ENCODE measurements at regions not wholly inside any gene's neighbourhood (a gene's known extent, or its start where the extent isn't known, plus 50 kb on each side); places are given as distances from the start of the nearest gene placed in this dataset.

DNA sequence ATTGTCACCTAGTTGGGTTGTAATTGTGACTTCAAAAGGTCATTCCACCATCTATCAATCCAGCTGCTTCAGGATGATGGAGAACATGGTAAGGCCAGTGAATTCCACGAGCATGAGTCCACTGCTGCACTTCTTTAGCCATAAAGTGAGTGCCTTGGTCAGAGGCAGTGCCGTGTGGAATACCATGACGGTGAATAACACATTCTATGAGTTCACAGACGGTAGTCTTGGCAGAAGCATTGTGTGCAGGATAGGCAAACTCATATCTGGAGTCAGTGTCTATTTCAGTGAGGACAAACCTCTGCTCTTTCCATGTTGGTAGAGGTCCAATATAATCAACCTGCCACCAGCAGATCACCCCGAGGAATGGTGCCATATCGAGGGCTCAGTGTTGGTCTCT lies 650.9 kb downstream of the KCNJ2 start:
- no peak for DNase-seq

DNA sequence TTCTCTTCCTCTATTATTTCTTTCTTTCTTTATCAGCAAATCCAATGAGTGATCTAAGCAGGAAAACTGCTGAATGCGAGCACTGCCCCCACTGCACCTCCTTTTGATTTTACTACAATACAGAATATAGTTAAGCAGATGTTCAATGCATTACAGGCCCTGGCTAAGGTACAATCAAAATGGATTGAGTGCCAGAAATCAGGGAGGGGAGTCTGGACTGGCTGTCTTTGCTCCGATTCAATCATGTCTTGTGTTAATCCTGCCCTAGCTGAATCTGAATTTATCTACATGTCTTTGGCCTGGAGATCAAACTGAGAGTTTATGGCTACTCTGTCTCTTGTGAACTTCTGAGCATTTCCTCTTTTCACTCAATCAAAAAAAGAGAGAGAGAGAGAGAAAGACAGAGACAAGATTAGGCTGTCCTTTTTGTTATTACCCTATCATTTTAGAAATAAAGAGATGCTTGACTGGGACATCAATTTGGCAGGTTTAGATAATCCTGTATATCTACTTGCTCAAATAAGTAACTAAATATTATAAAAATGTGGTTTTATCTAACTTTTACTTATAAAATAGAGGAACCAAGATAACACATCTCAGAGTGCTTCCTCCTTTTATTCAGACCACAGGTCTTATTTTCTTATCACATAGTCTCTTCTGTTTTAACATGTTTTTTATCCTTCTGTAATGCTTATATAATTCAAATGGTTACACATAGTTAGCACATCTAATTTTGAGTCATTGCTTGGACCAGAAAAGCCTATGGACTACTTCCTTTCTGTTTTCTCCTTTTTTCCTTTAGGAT lies 656.2 kb downstream of the KCNJ2 start:
- no peak for DNase-seq

- no peak for DNase-seq
Measured at GRCh38 chr17:70829876-70830275, 660.5 kb downstream of the KCNJ2 start.

- no peak for DNase-seq
Measured at GRCh38 chr17:70834039-70834438, 664.7 kb downstream of the KCNJ2 start.

GRCh38 chr17:70848785-70849184 lies 679.5 kb downstream of the KCNJ2 start:
- no peak for DNase-seq

- no peak for DNase-seq
Measured at GRCh38 chr17:70855401-70856054, 686.2 kb downstream of the KCNJ2 start.

DNA sequence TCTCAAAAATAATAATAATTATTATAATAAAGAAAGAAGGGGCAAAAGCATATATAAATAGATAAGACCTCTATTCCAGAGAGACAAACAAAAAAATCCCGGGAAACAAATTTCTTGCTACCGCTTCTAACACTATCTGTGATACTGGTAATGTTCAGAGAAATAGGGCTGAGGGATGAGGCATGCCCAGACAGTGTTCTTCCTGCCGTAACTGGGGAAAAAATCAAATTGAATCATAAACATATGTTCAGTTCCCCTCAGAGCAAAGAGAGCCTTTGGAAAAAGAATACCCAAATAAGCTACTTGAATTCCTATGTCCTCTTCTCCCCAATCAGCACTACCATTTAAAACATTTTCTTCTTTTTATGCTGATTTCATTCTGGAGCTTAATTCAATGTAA lies 688.0 kb downstream of the KCNJ2 start:
- DNase-seq, result no peak

GRCh38 chr17:70859829-70860228 lies 690.5 kb downstream of the KCNJ2 start:
- DNase-seq, result no peak

DNA sequence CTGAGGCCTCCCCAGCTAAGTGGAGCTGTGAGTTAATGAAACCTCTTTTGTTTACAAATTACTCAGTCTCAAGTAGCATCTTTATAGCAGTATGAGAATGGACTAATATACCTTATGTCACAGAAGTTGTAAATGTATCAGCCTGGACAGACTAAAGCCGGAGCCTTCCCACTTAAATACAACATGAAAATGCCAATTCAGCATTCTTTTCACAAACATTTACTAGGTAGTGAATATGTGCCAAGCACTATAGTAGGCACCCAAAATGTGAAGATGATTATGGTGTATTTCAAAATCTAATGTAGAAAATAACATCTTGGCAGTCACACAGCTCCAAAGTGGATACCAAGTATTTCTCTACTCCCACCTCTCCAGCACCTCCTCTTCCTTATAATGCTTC lies 693.0 kb downstream of the KCNJ2 start:
- no peak for DNase-seq

GRCh38 chr17:70863436-70864248 lies 694.3 kb downstream of the KCNJ2 start:
- DNase-seq, result no peak

GRCh38 chr17:70865993-70866804 lies 696.9 kb downstream of the KCNJ2 start:
- no peak for DNase-seq

- DNase-seq, result no peak
Measured at GRCh38 chr17:70868149-70868548, 698.8 kb downstream of the KCNJ2 start.

DNA sequence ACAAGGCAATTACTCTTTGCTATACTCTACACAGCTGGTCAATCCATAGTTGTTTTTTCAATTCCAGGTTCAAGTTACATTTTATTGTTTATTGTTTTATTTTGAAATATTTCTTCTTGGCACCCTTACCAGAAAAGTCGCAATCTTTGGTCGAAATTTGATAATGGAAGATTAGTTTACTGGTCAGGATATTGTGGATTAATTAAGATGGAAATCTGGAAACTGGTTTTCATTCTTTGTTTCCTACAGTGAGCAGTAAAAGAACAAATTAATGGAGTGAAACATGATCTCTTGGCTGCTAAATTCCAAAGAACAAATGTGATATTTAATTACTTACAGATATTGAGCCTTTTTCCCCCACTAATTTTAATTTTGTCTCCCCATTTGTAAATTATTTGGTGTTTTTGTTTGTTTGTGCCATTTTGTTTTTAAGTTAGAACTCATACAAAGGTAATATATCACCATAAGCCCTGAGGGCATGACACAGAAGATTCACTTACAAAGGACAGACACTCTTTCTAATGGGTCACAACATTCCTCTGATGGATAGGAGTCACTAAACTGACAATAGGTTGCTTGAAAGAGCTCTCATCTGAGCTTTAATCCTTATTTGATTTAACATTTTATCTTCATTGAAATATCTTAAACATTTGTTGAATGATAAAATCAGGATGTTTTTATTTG lies 700.2 kb downstream of the KCNJ2 start:
- DNase-seq, result no peak

DNA sequence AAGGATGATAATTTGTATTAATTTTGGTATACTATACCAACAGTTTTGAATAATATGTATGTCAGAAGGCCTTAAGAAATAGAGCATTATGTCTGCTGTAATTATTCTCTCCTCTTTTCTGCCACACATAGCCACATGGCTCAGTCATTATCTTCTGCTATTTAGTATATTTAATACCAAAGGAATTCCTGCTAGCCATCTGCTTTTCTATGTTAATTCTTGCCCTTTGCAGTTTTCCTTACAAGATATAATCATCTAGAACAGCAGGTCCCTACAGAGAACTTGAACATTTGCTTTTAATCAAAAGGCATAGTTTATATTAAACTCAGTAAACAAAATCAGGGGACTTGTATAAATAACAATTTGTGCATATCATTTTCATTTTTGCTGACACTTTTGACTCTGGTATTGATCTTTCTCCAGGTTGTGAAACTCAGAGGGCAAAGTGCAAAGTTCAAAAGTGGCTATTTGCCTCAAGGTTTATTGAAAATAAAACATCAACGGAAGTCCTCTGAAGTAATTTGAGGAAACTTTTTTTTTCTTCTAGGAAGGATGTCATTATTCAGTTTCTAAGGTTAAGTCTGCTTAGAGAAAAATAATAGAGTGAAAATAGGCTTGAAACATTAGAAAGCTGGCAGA lies 702.0 kb downstream of the KCNJ2 start:
- no peak for DNase-seq

GRCh38 chr17:70872103-70872502 lies 702.8 kb downstream of the KCNJ2 start:
- DNase-seq, result no peak

GRCh38 chr17:70875729-70876310 lies 706.5 kb downstream of the KCNJ2 start:
- DNase-seq, result no peak

DNA sequence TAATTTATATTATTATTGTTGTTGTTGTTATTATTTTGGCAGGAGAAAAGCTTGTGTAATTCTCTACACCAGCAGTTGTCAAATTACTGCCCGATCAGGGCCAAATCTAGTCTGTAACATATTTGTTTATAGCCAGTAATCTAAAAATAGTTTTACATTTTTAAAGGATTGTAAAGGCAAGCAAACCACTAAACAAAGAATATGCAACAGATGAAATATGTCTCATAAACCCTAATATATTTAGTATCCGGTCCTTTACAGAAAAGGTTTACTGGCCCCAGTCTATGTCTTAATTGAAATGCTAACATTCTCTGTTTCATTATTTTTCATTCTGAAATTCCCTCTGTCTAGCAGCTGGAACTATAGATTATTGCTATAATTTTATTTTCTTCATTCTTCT lies 709.5 kb downstream of the KCNJ2 start:
- no peak for DNase-seq

DNA sequence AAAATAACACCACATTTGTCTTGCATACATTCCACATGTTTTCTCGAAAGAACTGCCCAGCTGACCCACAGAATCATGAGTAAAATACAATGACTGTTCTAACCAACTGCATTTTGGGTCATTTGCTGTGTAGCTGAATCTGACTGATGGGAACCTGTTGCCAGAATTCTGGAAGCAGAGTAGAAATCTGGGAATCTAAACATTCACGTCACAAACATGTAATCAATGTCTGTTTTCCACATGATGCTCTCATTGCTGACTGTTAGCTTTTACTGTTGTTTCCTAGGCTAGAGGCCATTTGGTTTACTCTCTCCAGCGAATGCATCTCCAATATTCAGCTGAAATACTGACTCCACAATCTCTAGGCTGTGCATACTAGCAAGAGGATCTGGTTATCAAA lies 710.1 kb downstream of the KCNJ2 start:
- no peak for DNase-seq

DNA sequence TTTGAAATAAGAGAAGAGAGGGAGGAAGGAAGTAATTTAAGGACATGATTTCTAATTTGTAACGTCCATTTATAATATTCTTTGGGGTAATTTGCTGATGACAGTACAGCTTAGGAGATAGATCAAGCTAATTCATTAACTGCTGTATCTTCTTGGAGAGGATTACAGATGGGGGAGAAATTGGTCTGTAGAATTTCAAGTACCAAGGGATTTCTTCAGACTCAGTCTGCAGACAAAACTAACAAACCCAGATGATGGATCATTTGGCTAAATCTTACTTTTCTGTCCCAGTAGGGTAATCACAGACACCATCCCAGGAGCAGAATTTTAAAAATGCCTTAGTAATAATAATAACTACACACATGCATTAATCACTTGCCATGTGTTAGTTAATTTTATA lies 711.8 kb downstream of the KCNJ2 start:
- DNase-seq, result no peak

DNA sequence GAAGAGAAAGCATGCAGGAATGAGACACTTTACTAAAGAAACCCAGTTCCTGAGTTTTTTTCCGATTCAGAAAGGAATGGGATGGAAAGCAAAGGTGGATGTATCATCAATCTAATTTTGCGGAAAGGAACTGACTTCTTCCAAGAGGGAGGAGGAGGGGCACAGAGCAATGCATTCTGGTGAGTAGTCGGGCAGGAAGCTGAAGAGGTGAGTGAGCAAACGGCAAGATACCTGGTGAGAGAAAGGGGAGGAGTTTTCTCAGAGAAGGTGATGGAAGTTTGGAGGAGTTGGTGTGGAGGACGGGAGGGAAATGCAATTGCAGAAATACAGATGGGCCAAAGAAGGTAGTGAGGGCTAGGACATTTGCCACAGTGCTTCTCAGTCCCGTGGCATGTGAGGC lies 713.2 kb downstream of the KCNJ2 start:
- no peak for DNase-seq

- no peak for DNase-seq
Measured at GRCh38 chr17:70886648-70887047, 717.3 kb downstream of the KCNJ2 start.

Measured in CD4-positive, alpha-beta T cell treated with Interleukin-4 for 1 hour (primary cell).